22Rv1 (cell line): ENCODE measurements at regions not wholly inside any gene's neighbourhood (a gene's known extent, or its start where the extent isn't known, plus 50 kb on each side); places are given as distances from the start of the nearest gene placed in this dataset.

Source experiments
- CTCF ChIP-seq: fragments of 450-650 bp; IDR thresholded peaks from 2 replicates; pipeline ENCODE4 v1.5.1; 2017; ENCODE audit warnings: mild to moderate bottlenecking
- ZFX ChIP-seq: fragments of 450-650 bp; IDR thresholded peaks from 2 replicates; pipeline ENCODE4 v1.6.1; 2017; ENCODE audit warnings: antibody characterized with exemption, borderline replicate concordance

GRCh38 chr21:17032141-17032655, 480.6 kb upstream of the CXADR start:
- no peak for TF ChIP-seq CTCF
- TF ChIP-seq ZFX, result no peak
